ENCODE measurements at regions not wholly inside any gene's neighbourhood (a gene's known extent, or its start where the extent isn't known, plus 50 kb on each side); places are given as distances from the start of the nearest gene placed in this dataset.

DNA sequence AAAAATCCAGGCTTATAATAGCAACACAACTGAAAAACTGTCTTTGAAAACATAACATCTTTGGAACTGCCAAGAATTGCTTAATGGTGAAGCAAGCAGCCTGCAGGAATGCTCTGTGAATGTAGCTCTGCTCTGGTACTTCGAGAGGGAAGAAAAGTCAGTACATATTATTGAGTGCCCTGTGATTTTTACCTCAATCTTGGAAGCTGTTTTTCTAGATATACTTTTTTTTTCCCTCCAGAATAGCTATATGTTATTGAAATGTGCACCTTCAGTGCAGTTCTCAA is 508.1 kb downstream of the PCNX1 start:
- Histone ChIP-seq H3K9me3 (replicated peaks; ENCODE audit: control insufficient read depth, insufficient read depth, low read length) (no peaks in the 10 kb centered on the region), H3K27me3 (ENCODE audit: control insufficient read depth in 2 of 2, insufficient read depth in 2 of 2, low read length in 2 of 2) (no peaks in the 10 kb centered on the region), H2AFZ (ENCODE audit: low read depth, low read length) (no peak overlapping the region), H3K9me1 (replicated peaks; ENCODE audit: control insufficient read depth, extremely low read depth, insufficient read depth, low read length) (no peaks in the 10 kb centered on the region), H3K4me3 (replicated peaks in 1 of 3; ENCODE audit: insufficient read depth in 1 of 3, low read depth in 1 of 3, low read length in 3 of 3) (no peak overlapping the region), H3K9ac (replicated peaks; ENCODE audit: extremely low read depth, insufficient read depth, low read length) (no peak overlapping the region), H3K27ac (ENCODE audit: insufficient read depth, low read depth, low read length) (no peak overlapping the region), H4K20me1 (replicated peaks; ENCODE audit: control insufficient read depth, extremely low read depth, insufficient read depth, low read length) (no peaks in the 10 kb centered on the region), H3K36me3 (ENCODE audit: control insufficient read depth in 2 of 2, extremely low read depth in 1 of 2, insufficient read depth in 2 of 2, low read length in 2 of 2) (no peaks in the 10 kb centered on the region), H3K4me2 (ENCODE audit: insufficient read depth, low read length) (no peak overlapping the region), H3K79me2 (ENCODE audit: control insufficient read depth, insufficient read depth, low read length) (no peaks in the 10 kb centered on the region), H3K4me1 (ENCODE audit: control insufficient read depth, extremely low read depth, insufficient read depth, low read length) (no peaks in the 10 kb centered on the region)
- dilution Hi-C loops (cut with MboI; ENCODE audit: extremely low pct_ligation_motif_present, low sequenced_read_pairs) (no loop called here), intact Hi-C loops (cut with micrococcal nuclease) (no loop called here)
- FAIRE-seq: no peak
- TF ChIP-seq GATA2 (IDR thresholded peaks at IDR 0.05; ENCODE audit: insufficient read depth, insufficient read length, low read depth, low read length) (no peak), POLR2AphosphoS5 (IDR thresholded peaks at IDR 0.05; ENCODE audit: insufficient read depth, low read depth, low read length) (no peak), FOS (IDR thresholded peaks at IDR 0.05; ENCODE audit: borderline replicate concordance, insufficient read depth, low read length) (no peak), JUN (IDR thresholded peaks at IDR 0.05; ENCODE audit: borderline replicate concordance, insufficient read depth, insufficient read length, low read depth) (no peak), POLR2A (IDR thresholded peaks at IDR 0.05; ENCODE audit: low read depth, low read length) (no peak), MYC (IDR thresholded peaks at IDR 0.05; ENCODE audit: low read depth, low read length) (no peak), EZH2 (IDR thresholded peaks at IDR 0.05; ENCODE audit: borderline replicate concordance, low read depth, low read length, severe bottlenecking) (no peak)
- TF ChIP-seq, protein P1, sequence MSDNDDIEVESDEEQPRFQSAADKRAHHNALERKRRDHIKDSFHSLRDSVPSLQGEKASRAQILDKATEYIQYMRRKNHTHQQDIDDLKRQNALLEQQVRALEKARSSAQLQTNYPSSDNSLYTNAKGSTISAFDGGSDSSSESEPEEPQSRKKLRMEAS (IDR thresholded peaks at IDR 0.05; ENCODE audit: insufficient read depth, insufficient read length): no peak
- TF ChIP-seq, protein P2, sequence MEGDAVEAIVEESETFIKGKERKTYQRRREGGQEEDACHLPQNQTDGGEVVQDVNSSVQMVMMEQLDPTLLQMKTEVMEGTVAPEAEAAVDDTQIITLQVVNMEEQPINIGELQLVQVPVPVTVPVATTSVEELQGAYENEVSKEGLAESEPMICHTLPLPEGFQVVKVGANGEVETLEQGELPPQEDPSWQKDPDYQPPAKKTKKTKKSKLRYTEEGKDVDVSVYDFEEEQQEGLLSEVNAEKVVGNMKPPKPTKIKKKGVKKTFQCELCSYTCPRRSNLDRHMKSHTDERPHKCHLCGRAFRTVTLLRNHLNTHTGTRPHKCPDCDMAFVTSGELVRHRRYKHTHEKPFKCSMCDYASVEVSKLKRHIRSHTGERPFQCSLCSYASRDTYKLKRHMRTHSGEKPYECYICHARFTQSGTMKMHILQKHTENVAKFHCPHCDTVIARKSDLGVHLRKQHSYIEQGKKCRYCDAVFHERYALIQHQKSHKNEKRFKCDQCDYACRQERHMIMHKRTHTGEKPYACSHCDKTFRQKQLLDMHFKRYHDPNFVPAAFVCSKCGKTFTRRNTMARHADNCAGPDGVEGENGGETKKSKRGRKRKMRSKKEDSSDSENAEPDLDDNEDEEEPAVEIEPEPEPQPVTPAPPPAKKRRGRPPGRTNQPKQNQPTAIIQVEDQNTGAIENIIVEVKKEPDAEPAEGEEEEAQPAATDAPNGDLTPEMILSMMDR (IDR thresholded peaks at IDR 0.05; ENCODE audit: extremely low read depth in 1 of 2, insufficient read depth in 1 of 2, low read depth in 1 of 2, low read length in 2 of 2): no peak
- BruUV-seq (replicated peaks): no TSS peak
- ChIA-PET POLR2A (interaction anchor here (0.7 kb wide), 1 partner anchor 99 kb away, joined by 3 read pairs; no protein-coding TSS in a partner anchor), CTCF (interaction anchor here (1.2 kb wide), 1 partner anchor 14 kb away, joined by 4 read pairs; no protein-coding TSS in a partner anchor)
- DNase-seq (ENCODE audit: low read depth, low spot score): no peak
